ENCODE measurements at regions not wholly inside any gene's neighbourhood (a gene's known extent, or its start where the extent isn't known, plus 50 kb on each side); places are given as distances from the start of the nearest gene placed in this dataset.

DNA sequence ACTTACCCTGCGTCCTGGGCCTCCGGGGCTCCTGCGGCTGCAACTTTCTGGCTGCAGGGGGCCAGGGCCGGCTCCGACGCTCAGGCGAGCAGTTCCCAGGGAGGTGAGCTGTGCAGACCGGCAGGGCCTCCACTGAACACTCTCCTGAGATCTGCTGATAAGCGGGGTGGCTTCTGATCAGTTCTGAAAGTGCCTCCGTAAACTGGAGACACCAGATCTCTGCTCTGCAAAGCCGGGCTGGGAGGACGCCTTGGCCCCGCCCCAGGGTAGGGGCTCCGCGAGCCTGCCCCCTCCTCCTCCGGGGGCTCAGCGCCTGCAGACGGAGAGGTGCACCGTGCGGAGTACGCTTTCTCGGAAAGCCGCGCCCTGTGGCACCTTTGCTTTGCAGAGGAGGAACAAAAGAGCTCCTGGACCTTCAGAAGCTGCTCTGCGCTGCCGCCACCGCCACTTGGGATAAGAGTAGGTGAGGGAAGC is 141.3 kb upstream of the VKORC1L1 start:
- DNase-seq (ENCODE audit: low read depth): peak; percentile 1
- peak overlapping the region; percentile 89 for H3K4me2 ChIP-seq (ENCODE audit: low read length)
- no peaks in the 10 kb centered on the region for H3K79me2 ChIP-seq (ENCODE audit: insufficient read depth, low read length)
- H3K9me3 ChIP-seq (ENCODE audit: insufficient read depth, low read depth, low read length): no peaks in the 10 kb centered on the region
- H3K27ac ChIP-seq (ENCODE audit: low read depth, low read length): no peak overlapping the region
- H3K9me3 Mint-ChIP-seq (ENCODE audit: unreplicated experiment): no peaks in the 10 kb centered on the region
- TF ChIP-seq, protein P1, sequence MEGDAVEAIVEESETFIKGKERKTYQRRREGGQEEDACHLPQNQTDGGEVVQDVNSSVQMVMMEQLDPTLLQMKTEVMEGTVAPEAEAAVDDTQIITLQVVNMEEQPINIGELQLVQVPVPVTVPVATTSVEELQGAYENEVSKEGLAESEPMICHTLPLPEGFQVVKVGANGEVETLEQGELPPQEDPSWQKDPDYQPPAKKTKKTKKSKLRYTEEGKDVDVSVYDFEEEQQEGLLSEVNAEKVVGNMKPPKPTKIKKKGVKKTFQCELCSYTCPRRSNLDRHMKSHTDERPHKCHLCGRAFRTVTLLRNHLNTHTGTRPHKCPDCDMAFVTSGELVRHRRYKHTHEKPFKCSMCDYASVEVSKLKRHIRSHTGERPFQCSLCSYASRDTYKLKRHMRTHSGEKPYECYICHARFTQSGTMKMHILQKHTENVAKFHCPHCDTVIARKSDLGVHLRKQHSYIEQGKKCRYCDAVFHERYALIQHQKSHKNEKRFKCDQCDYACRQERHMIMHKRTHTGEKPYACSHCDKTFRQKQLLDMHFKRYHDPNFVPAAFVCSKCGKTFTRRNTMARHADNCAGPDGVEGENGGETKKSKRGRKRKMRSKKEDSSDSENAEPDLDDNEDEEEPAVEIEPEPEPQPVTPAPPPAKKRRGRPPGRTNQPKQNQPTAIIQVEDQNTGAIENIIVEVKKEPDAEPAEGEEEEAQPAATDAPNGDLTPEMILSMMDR (IDR thresholded peaks at IDR 0.05; ENCODE audit: insufficient read depth, low read depth, low read length): no peak
- no peak for TF ChIP-seq EZH2 (IDR thresholded peaks at IDR 0.05; ENCODE audit: insufficient read depth, low read length)
- H3K36me3 Mint-ChIP-seq (ENCODE audit: low read depth, unreplicated experiment): peaks cover 3% of the 10 kb centered on the region
- peaks cover 7% of the 10 kb centered on the region for H3K4me1 ChIP-seq (ENCODE audit: insufficient read depth, low read length)
- FAIRE-seq: no peak
- no peaks in the 10 kb centered on the region for H3K27me3 ChIP-seq (ENCODE audit: insufficient read depth, low read length)
- H3K36me3 ChIP-seq (ENCODE audit: insufficient read depth, low read length): no peaks in the 10 kb centered on the region
- H2AFZ ChIP-seq (ENCODE audit: low read depth, low read length): peak overlapping the region; percentile 73
- peak overlapping the region; percentile 57 for H3K9ac ChIP-seq (ENCODE audit: low read length)
- no peak overlapping the region for H3K27ac Mint-ChIP-seq (ENCODE audit: unreplicated experiment)
- no peak overlapping the region for H3K4me3 Mint-ChIP-seq (ENCODE audit: unreplicated experiment)
- H3K4me3 ChIP-seq (ENCODE audit: insufficient read depth, low read depth, low read length): peak overlapping the region; percentile 41
- peaks cover 5% of the 10 kb centered on the region for H3K4me1 Mint-ChIP-seq (ENCODE audit: low read depth, unreplicated experiment)
- H4K20me1 ChIP-seq (ENCODE audit: insufficient read depth, low read length): no peaks in the 10 kb centered on the region
- no peaks in the 10 kb centered on the region for H3K27me3 Mint-ChIP-seq (ENCODE audit: low read depth, unreplicated experiment)

DNA sequence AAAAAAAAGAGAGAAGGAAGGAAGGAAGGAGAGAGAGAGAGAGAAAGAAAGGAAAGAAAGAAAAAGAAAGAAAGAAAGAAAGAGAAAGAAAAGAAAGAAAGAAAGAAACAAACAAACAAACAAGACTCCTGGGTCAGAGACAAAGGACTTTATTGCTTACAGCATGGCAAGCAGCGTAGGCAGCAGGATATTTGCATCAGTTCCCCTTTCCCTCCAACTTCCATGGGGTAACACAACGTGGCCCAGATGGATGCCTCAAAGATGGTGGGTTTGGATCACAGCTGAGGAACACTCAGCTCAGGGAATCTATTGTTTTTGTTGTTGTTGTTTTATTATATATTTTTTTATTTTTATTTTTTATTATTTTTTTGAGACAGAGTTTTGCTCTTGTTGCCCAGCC is 128.5 kb upstream of the VKORC1L1 start:
- FAIRE-seq: no peak
- Histone ChIP-seq H3K9me3 (ENCODE audit: insufficient read depth, low read depth, low read length) (no peaks in the 10 kb centered on the region), H3K4me2 (ENCODE audit: low read length) (no peak overlapping the region), H3K4me1 (ENCODE audit: insufficient read depth, low read length) (no peaks in the 10 kb centered on the region), H3K27me3 (ENCODE audit: insufficient read depth, low read length) (no peaks in the 10 kb centered on the region), H3K79me2 (ENCODE audit: insufficient read depth, low read length) (peaks cover 4% of the 10 kb centered on the region), H3K4me3 (ENCODE audit: insufficient read depth, low read depth, low read length) (no peak overlapping the region), H3K27ac (ENCODE audit: low read depth, low read length) (no peak overlapping the region), H3K9ac (ENCODE audit: low read length) (no peak overlapping the region), H3K36me3 (ENCODE audit: insufficient read depth, low read length) (no peaks in the 10 kb centered on the region), H4K20me1 (ENCODE audit: insufficient read depth, low read length) (no peaks in the 10 kb centered on the region), H2AFZ (ENCODE audit: low read depth, low read length) (no peak overlapping the region)
- no peak for DNase-seq (ENCODE audit: low read depth)
- H3K36me3 Mint-ChIP-seq (ENCODE audit: low read depth, unreplicated experiment): peaks cover 2% of the 10 kb centered on the region
- no peak overlapping the region for H3K27ac Mint-ChIP-seq (ENCODE audit: unreplicated experiment)
- no peak overlapping the region for H3K4me3 Mint-ChIP-seq (ENCODE audit: unreplicated experiment)
- no peak for TF ChIP-seq EZH2 (IDR thresholded peaks at IDR 0.05; ENCODE audit: insufficient read depth, low read length)
- TF ChIP-seq, protein P1 (IDR thresholded peaks at IDR 0.05; ENCODE audit: insufficient read depth, low read depth, low read length): no peak
- H3K27me3 Mint-ChIP-seq (ENCODE audit: low read depth, unreplicated experiment): no peaks in the 10 kb centered on the region
- no peaks in the 10 kb centered on the region for H3K9me3 Mint-ChIP-seq (ENCODE audit: unreplicated experiment)
- no peaks in the 10 kb centered on the region for H3K4me1 Mint-ChIP-seq (ENCODE audit: low read depth, unreplicated experiment)

DNA sequence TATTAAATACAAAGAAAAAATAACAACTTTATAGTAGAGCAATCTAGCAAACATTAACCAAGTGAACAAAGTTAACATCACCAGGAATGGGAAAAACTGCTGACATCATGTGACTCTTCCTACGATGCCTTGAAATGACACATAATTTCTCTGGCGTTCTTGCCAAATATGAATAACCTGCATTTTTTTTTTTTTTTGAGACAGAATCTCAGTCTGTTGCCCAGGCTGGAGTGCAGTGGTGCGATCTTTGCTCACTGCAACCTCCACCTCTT is 126.5 kb upstream of the VKORC1L1 start:
- Mint-ChIP-seq H3K36me3 (ENCODE audit: low read depth, unreplicated experiment) (no peaks in the 10 kb centered on the region), H3K9me3 (ENCODE audit: unreplicated experiment) (no peaks in the 10 kb centered on the region), H3K27ac (ENCODE audit: unreplicated experiment) (no peak overlapping the region), H3K4me3 (ENCODE audit: unreplicated experiment) (no peak overlapping the region), H3K27me3 (ENCODE audit: low read depth, unreplicated experiment) (no peaks in the 10 kb centered on the region), H3K4me1 (ENCODE audit: low read depth, unreplicated experiment) (peaks cover 2% of the 10 kb centered on the region)
- Histone ChIP-seq H3K27me3 (ENCODE audit: insufficient read depth, low read length) (no peaks in the 10 kb centered on the region), H3K36me3 (ENCODE audit: insufficient read depth, low read length) (no peaks in the 10 kb centered on the region), H3K9ac (ENCODE audit: low read length) (no peak overlapping the region), H3K79me2 (ENCODE audit: insufficient read depth, low read length) (peaks cover 16% of the 10 kb centered on the region), H3K4me1 (ENCODE audit: insufficient read depth, low read length) (no peaks in the 10 kb centered on the region), H4K20me1 (ENCODE audit: insufficient read depth, low read length) (no peaks in the 10 kb centered on the region), H3K4me3 (ENCODE audit: insufficient read depth, low read depth, low read length) (no peak overlapping the region), H3K27ac (ENCODE audit: low read depth, low read length) (peak overlapping the region; percentile 41), H3K4me2 (ENCODE audit: low read length) (no peak overlapping the region), H2AFZ (ENCODE audit: low read depth, low read length) (no peak overlapping the region), H3K9me3 (ENCODE audit: insufficient read depth, low read depth, low read length) (no peaks in the 10 kb centered on the region)
- FAIRE-seq: no peak
- TF ChIP-seq EZH2 (IDR thresholded peaks at IDR 0.05; ENCODE audit: insufficient read depth, low read length): no peak
- TF ChIP-seq, protein P1 (IDR thresholded peaks at IDR 0.05; ENCODE audit: insufficient read depth, low read depth, low read length): no peak
- peak; percentile 29 for DNase-seq (ENCODE audit: low read depth)
